Neural crest cell (in vitro differentiated cells): ENCODE measurements at regions not wholly inside any gene's neighbourhood (a gene's known extent, or its start where the extent isn't known, plus 50 kb on each side); places are given as distances from the start of the nearest gene placed in this dataset.

Experiments
- DNase-seq: peaks from one replicate; pipeline ENCODE4 v3.0.0; 2021; ENCODE audit warnings: low read depth, mixed read lengths, low spot score
- H3K27ac Mint-ChIP-seq: one replicate; pipeline ENCODE4 v1.8.0; 2021; ENCODE audit warnings: mild to moderate bottlenecking, mixed read lengths; ENCODE audit not compliant: unreplicated experiment
- H3K27me3 Mint-ChIP-seq: 2 replicates; pipeline ENCODE4 v1.8.0; 2021; ENCODE audit warnings: low read depth, mild to moderate bottlenecking, mixed read lengths
- H3K36me3 Mint-ChIP-seq: 2 replicates; pipeline ENCODE4 v1.8.0; 2021; ENCODE audit warnings: low read depth, mild to moderate bottlenecking, mixed read lengths
- H3K4me1 Mint-ChIP-seq: 2 replicates; pipeline ENCODE4 v1.8.0; 2021; ENCODE audit warnings: mixed read lengths
- H3K4me3 Mint-ChIP-seq: one replicate; pipeline ENCODE4 v1.8.0; 2021; ENCODE audit warnings: mild to moderate bottlenecking, mixed read lengths
- H3K9me3 Mint-ChIP-seq: 2 replicates; pipeline ENCODE4 v1.8.0; 2021; ENCODE audit warnings: mixed read lengths
- TF ChIP-seq, protein P1 (sequence below): fragments of 200-600 bp; sonication (generic); conservative IDR thresholded peaks from 2 replicates; pipeline ENCODE4 v1.5.0; 2021; ENCODE audit warnings: antibody characterized with exemption, mild to moderate bottlenecking

DNA sequence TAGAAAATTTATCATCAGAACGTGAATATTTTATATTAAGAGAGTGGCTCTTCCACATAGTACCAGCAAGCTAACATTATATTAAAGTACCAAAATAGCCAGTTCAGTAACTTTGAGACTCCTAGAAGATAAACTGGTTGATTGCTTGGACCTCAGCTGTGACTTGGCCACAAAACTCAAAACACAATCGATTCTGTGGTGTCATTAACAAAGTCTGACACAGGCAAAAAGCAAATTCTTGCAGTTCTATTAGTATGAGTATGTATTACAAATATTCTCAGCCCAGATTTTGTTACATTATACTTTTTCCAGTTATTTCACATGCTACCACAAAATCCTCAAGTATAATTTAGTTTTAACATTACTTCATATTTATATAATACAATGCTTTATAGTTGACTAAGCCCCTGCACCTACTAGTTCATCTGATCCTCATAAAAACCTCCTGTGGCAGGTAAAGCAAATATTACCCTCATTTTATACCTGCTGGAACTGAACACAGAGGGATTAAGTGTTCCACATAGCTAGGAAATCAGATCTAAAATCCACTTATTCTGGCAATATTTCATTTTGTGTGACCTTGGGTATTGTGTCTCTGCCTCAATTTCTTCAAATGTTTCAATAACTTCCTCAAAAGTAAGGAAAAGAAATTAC, 279.9 kb upstream of the MKLN1 start:
- Mint-ChIP-seq H3K9me3 (peaks cover 7% of the 10 kb centered on the region), H3K4me3 (no peak overlapping the region), H3K4me1 (peaks cover 5% of the 10 kb centered on the region), H3K27ac (no peak overlapping the region), H3K36me3 (peaks cover 3% of the 10 kb centered on the region), H3K27me3 (no peaks in the 10 kb centered on the region)
- TF ChIP-seq, protein P1, sequence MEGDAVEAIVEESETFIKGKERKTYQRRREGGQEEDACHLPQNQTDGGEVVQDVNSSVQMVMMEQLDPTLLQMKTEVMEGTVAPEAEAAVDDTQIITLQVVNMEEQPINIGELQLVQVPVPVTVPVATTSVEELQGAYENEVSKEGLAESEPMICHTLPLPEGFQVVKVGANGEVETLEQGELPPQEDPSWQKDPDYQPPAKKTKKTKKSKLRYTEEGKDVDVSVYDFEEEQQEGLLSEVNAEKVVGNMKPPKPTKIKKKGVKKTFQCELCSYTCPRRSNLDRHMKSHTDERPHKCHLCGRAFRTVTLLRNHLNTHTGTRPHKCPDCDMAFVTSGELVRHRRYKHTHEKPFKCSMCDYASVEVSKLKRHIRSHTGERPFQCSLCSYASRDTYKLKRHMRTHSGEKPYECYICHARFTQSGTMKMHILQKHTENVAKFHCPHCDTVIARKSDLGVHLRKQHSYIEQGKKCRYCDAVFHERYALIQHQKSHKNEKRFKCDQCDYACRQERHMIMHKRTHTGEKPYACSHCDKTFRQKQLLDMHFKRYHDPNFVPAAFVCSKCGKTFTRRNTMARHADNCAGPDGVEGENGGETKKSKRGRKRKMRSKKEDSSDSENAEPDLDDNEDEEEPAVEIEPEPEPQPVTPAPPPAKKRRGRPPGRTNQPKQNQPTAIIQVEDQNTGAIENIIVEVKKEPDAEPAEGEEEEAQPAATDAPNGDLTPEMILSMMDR = no peak
- no peak for DNase-seq

DNA sequence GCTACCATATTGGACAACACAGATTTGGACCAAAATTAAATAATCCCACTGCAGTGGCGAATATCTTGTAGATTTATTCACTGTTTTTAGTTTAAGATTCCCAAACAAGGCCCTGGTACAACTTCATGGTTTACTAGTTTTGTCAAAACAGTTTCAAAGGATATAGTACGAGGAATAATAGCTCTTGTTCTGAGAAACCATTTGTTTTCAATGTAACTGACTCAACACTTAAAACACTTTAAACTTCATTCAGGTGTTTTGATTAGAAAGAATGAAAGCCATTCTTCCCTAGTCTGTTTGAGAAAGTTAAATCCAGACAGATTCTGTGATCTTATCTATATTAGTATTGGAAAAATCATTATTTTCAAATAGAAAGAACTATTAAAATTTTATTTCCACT, 276.4 kb upstream of the MKLN1 start:
- peaks cover 1% of the 10 kb centered on the region for H3K36me3 Mint-ChIP-seq
- peaks cover under 1% of the 10 kb centered on the region for H3K9me3 Mint-ChIP-seq
- H3K27ac Mint-ChIP-seq = no peak overlapping the region
- peaks cover 5% of the 10 kb centered on the region for H3K4me1 Mint-ChIP-seq
- TF ChIP-seq, protein P1 = no peak
- no peak overlapping the region for H3K4me3 Mint-ChIP-seq
- DNase-seq = no peak
- no peaks in the 10 kb centered on the region for H3K27me3 Mint-ChIP-seq

DNA sequence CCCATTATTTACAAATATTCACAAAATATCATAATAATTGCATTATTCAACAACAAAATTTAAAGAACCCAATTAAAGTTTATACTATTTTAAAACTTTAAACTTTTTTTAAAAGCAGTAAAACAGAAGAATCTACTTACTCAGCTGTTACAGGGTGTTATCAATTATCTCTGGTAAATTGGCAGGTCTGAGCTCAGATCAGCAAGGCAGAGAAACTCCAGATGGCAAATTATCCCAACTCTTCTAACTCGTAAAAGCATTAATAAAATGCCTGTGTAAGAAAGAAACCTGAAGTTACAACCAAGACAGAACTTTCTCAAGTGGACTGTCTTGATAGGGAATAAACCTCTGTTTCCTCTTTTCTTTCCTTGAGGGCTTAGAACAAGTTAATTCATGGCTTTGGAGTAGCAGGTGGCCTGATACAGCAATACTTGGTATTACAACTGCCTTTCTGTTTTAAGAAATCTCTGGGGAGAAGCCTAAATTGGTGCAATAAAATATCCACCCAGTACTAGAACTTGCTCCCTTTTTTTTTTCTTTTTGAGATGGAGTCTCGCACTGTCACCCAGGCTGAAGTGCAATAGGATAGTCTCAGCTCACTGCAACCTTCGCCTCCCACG, 275.3 kb upstream of the MKLN1 start:
- TF ChIP-seq, protein P1 = no peak
- H3K27ac Mint-ChIP-seq = no peak overlapping the region
- peaks cover 5% of the 10 kb centered on the region for H3K4me1 Mint-ChIP-seq
- DNase-seq = no peak
- H3K27me3 Mint-ChIP-seq = no peaks in the 10 kb centered on the region
- H3K36me3 Mint-ChIP-seq = no peaks in the 10 kb centered on the region
- H3K9me3 Mint-ChIP-seq = no peaks in the 10 kb centered on the region
- H3K4me3 Mint-ChIP-seq = no peak overlapping the region

DNA sequence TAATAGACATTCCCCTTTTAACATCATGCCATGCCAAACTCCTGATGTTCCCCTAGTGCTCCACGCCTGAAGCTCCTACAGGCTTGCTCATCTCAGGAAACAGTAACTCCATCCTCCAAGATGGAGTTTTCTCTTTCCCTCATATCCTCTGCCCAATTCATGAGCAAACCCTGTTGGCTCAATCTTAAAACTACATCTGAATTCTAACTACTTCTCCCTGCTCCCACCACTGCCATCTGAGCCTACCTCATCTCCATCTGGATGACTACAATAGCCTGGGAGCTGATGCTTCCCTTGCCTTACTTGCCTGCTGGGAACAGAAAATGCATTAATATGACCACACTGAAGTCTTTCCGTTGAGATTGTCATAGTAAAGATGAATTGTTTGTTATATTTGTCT, 271.7 kb upstream of the MKLN1 start:
- Mint-ChIP-seq H3K9me3 (no peaks in the 10 kb centered on the region), H3K4me3 (no peak overlapping the region), H3K27me3 (no peaks in the 10 kb centered on the region), H3K4me1 (no peaks in the 10 kb centered on the region), H3K36me3 (peaks cover 2% of the 10 kb centered on the region), H3K27ac (no peak overlapping the region)
- TF ChIP-seq, protein P1 = no peak
- no peak for DNase-seq

DNA sequence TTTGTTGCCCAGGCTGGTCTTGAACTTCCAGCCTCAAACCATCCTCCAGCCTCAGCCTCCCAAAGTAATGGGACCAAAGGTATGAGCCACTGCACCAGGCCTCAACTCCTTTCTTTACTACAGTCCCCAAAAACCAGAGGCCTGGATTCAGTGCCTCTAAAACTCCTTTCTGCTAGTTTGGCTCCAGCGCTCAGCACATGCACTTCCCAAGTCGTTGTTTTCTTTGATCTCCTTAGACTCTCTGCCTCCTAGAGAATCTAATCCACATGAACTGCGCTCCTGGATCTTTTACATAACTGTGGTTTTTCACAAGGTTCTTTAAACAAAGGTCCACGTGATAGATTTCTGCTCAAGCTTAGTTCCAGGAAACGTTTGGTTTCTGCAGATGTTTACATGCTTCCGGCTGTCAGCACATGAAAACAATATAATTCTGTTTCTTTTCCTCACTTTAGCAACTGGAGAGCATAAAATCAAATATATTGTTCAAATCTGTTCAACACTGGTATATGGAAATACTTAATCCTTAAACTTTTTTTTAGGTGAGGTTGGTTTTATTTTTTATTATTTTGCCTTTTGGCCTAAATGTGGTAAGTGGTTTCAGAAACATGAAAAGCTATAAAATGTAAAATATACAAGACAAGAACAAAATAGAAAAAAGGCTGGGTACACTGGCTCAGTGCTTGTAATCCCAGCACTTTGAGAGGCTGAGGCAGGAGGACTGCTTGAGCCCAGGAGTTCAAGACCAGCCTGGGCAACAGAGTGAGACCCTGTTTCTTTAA, 270.5 kb upstream of the MKLN1 start:
- Mint-ChIP-seq H3K4me3 (no peak overlapping the region), H3K27me3 (no peaks in the 10 kb centered on the region), H3K4me1 (no peaks in the 10 kb centered on the region), H3K36me3 (peaks cover 2% of the 10 kb centered on the region), H3K9me3 (no peaks in the 10 kb centered on the region), H3K27ac (no peak overlapping the region)
- no peak for DNase-seq
- TF ChIP-seq, protein P1 = no peak
